IMR-90 (cell line): ENCODE measurements at regions not wholly inside any gene's neighbourhood (a gene's known extent, or its start where the extent isn't known, plus 50 kb on each side); places are given as distances from the start of the nearest gene placed in this dataset.

Experiments used
- ATAC-seq: fragments of 200-7000 bp; cut with Tn5 transposase; 2 replicates; pipeline ENCODE4 v1.9.1; 2020; ENCODE audit warnings: low read depth, mild to moderate bottlenecking, moderate library complexity
- BruUV-seq: library from RNA; stranded (reverse); fragments of 400-500 nt; replicated peaks from 2 replicates; lab custom pipeline; 2021; lab: Mats Ljungman, UMichigan
- CTCF ChIA-PET: fragments of 300-600 bp; formaldehyde crosslinking; extraction: SDS; loops from one replicate; lab custom pipeline; 2021; ENCODE audit warnings: antibody characterized with exemption; lab: Yijun Ruan, JAX
- POLR2A ChIA-PET: fragments of 300-600 bp; sonication (Branson Sonifier 250); formaldehyde crosslinking; loops from one replicate; lab custom pipeline; 2022; ENCODE audit warnings: antibody characterized with exemption; ENCODE audit not compliant: unreplicated experiment; lab: Charles Lee
- DNase-seq: peaks from one replicate; pipeline ENCODE4 v3.0.0; 2013
- H2AFZ ChIP-seq: replicated peaks from 2 replicates; pipeline ENCODE3; 2013; ENCODE audit warnings: low read length, mild to moderate bottlenecking; ENCODE audit not compliant: poor library complexity
- H2AK5ac ChIP-seq: 2 replicates; pipeline ENCODE4 v1.6.1; 2013; ENCODE audit warnings: low read depth, low read length, inconsistent platforms
- H2AK9ac ChIP-seq: replicated peaks from 2 replicates; pipeline ENCODE3; 2013; ENCODE audit warnings: mild to moderate bottlenecking, low read depth, low read length, moderate library complexity; ENCODE audit not compliant: poor library complexity
- H2BK120ac ChIP-seq: 2 replicates; pipeline ENCODE4 v1.6.1; 2013; ENCODE audit warnings: low read depth, low read length, inconsistent platforms
- H2BK15ac ChIP-seq: 3 replicates; pipeline ENCODE4 v1.6.1; 2013; ENCODE audit warnings: low read depth, low read length, inconsistent platforms
- H2BK20ac ChIP-seq: 2 replicates; pipeline ENCODE4 v1.6.1; 2013; ENCODE audit warnings: low read depth, mild to moderate bottlenecking, inconsistent platforms, low read length, moderate library complexity
- H2BK5ac ChIP-seq: 2 replicates; pipeline ENCODE4 v1.6.1; 2013; ENCODE audit warnings: mild to moderate bottlenecking, low read depth, low read length, inconsistent platforms; ENCODE audit not compliant: poor library complexity, severe bottlenecking
- H3K14ac ChIP-seq: replicated peaks from 2 replicates; pipeline ENCODE4 v1.6.1; 2013; ENCODE audit warnings: low read depth, low read length, inconsistent platforms
- H3K18ac ChIP-seq: 2 replicates; pipeline ENCODE4 v1.6.1; 2013; ENCODE audit warnings: low read depth, low read length, control low read depth
- H3K23ac ChIP-seq: 2 replicates; pipeline ENCODE4 v1.6.1; 2013; ENCODE audit warnings: low read depth, low read length, inconsistent platforms
- H3K27ac ChIP-seq: 2 replicates; pipeline ENCODE4 v1.5.1; 2013; ENCODE audit warnings: mild to moderate bottlenecking, control low read depth, low read length; ENCODE audit not compliant: insufficient read depth
- H3K27me3 ChIP-seq: 2 replicates; pipeline ENCODE4 v1.6.1; 2013; ENCODE audit warnings: low read length; ENCODE audit not compliant: control insufficient read depth, insufficient read depth
- H3K36me3 ChIP-seq: 2 replicates; pipeline ENCODE4 v1.6.1; 2013; ENCODE audit warnings: low read length, mixed read lengths; ENCODE audit not compliant: control insufficient read depth, insufficient read depth
- H3K4ac ChIP-seq: 2 replicates; pipeline ENCODE4 v1.6.1; 2013; ENCODE audit warnings: low read depth, low read length, inconsistent platforms
- H3K4me1 ChIP-seq: 2 replicates; pipeline ENCODE4 v1.6.1; 2013; ENCODE audit warnings: low read length, mixed read lengths; ENCODE audit not compliant: control insufficient read depth, insufficient read depth
- H3K4me2 ChIP-seq: 2 replicates; pipeline ENCODE4 v1.6.1; 2013; ENCODE audit warnings: low read depth, mild to moderate bottlenecking, control low read depth, low read length, moderate library complexity
- H3K4me3 ChIP-seq: 2 replicates; pipeline ENCODE4 v1.5.1; 2013; ENCODE audit warnings: low read depth, mild to moderate bottlenecking, control low read depth, low read length, moderate library complexity; ENCODE audit not compliant: insufficient read depth
- H3K56ac ChIP-seq: 2 replicates; pipeline ENCODE4 v1.6.1; 2013; ENCODE audit warnings: low read length, inconsistent platforms; ENCODE audit not compliant: insufficient read depth; ENCODE audit errors: extremely low read depth
- H3K79me1 ChIP-seq, 2 experiments: 2 replicates each; pipeline ENCODE4 v1.6.1; 2013; ENCODE audit warnings: low read length in 2 of 2, inconsistent platforms in 1 of 2, low read depth in 1 of 2
- H3K9ac ChIP-seq: 2 replicates; pipeline ENCODE4 v1.6.1; 2013; ENCODE audit warnings: low read depth, low read length, control low read depth
- H3K9me1 ChIP-seq: 2 replicates; pipeline ENCODE4 v1.6.1; 2013; ENCODE audit warnings: low read length, inconsistent platforms; ENCODE audit not compliant: insufficient read depth
- H3K9me3 ChIP-seq: 2 replicates; pipeline ENCODE4 v1.6.1; 2013; ENCODE audit warnings: low read length; ENCODE audit not compliant: control insufficient read depth, insufficient read depth
- H4K20me1 ChIP-seq: 2 replicates; pipeline ENCODE4 v1.6.1; 2013; ENCODE audit warnings: low read length, inconsistent platforms; ENCODE audit not compliant: insufficient read depth
- H4K5ac ChIP-seq: 2 replicates; pipeline ENCODE4 v1.6.1; 2013; ENCODE audit warnings: mild to moderate bottlenecking, low read depth, low read length, control low read depth
- H4K8ac ChIP-seq, 2 experiments: 2 replicates each; pipeline ENCODE4 v1.6.1; 2013; ENCODE audit warnings: low read depth in 2 of 2, low read length in 2 of 2, control low read depth in 1 of 2, inconsistent platforms in 1 of 2
- H4K91ac ChIP-seq: 2 replicates; pipeline ENCODE4 v1.6.1; 2013; ENCODE audit warnings: low read depth, low read length, inconsistent platforms; ENCODE audit not compliant: insufficient read depth
- BHLHE40 ChIP-seq: fragments of 150-350 bp; IDR thresholded peaks from 2 replicates; pipeline ENCODE4 v1.6.1; 2016; ENCODE audit warnings: mild to moderate bottlenecking, low read depth, low read length
- CEBPB ChIP-seq: IDR thresholded peaks from 2 replicates; pipeline ENCODE4 v1.6.1; 2012; ENCODE audit warnings: low read depth, low read length, improper control_type of control experiment
- CHD1 ChIP-seq: IDR thresholded peaks from 2 replicates; pipeline ENCODE4 v1.6.1; 2012; ENCODE audit warnings: low read depth, low read length, improper control_type of control experiment
- CTCF ChIP-seq: conservative IDR thresholded peaks from 2 replicates; pipeline ENCODE4 v1.5.1; 2012; ENCODE audit warnings: mild to moderate bottlenecking, low read depth, low read length, improper control_type of control experiment
- ELK1 ChIP-seq: fragments of 150-350 bp; IDR thresholded peaks from 2 replicates; pipeline ENCODE4 v1.6.1; 2016; ENCODE audit warnings: low read depth, mild to moderate bottlenecking, low read length, moderate library complexity, borderline replicate concordance
- FOS ChIP-seq: fragments of 150-350 bp; IDR thresholded peaks from 2 replicates; pipeline ENCODE4 v1.6.1; 2016; ENCODE audit warnings: low read depth, low read length
- MAFK ChIP-seq: IDR thresholded peaks from 2 replicates; pipeline ENCODE4 v1.6.1; 2012; ENCODE audit warnings: low read depth, low read length, improper control_type of control experiment
- MAZ ChIP-seq: IDR thresholded peaks from 2 replicates; pipeline ENCODE4 v1.6.1; 2012; ENCODE audit warnings: low read depth, mild to moderate bottlenecking, low read length, improper control_type of control experiment, moderate library complexity, borderline replicate concordance
- MXI1 ChIP-seq: IDR thresholded peaks from 2 replicates; pipeline ENCODE4 v1.6.1; 2012; ENCODE audit warnings: low read depth, mild to moderate bottlenecking, low read length, moderate library complexity, borderline replicate concordance
- NFE2L2 ChIP-seq: fragments of 150-350 bp; IDR thresholded peaks from 2 replicates; pipeline ENCODE4 v1.6.1; 2016; ENCODE audit warnings: low read depth, mild to moderate bottlenecking, low read length
- POLR2A ChIP-seq: IDR thresholded peaks from 2 replicates; pipeline ENCODE4 v1.6.1; 2012; ENCODE audit warnings: mild to moderate bottlenecking, low read depth, low read length
- RAD21 ChIP-seq: IDR thresholded peaks from 2 replicates; pipeline ENCODE4 v1.6.1; 2012; ENCODE audit warnings: low read length, improper control_type of control experiment
- RCOR1 ChIP-seq: IDR thresholded peaks from 2 replicates; pipeline ENCODE4 v1.6.1; 2012; ENCODE audit warnings: mild to moderate bottlenecking, low read length, improper control_type of control experiment; ENCODE audit not compliant: insufficient replicate concordance
- RFX5 ChIP-seq: IDR thresholded peaks from 2 replicates; pipeline ENCODE4 v1.8.0; 2012; ENCODE audit warnings: low read depth, mild to moderate bottlenecking, low read length, moderate library complexity
- SMC3 ChIP-seq: fragments of 150-350 bp; IDR thresholded peaks from 2 replicates; pipeline ENCODE4 v1.6.1; 2016; ENCODE audit warnings: low read depth, mild to moderate bottlenecking, antibody characterized with exemption, low read length, moderate library complexity
- WGBS, 2 experiments: methylation state at CpG; one replicate each; pipeline versions ENCODE4 v1.1.5 to v1.1.7; 2013; ENCODE audit warnings: missing lambda C conversion rate in 2 of 2; ENCODE audit not compliant: insufficient read length in 1 of 2; ENCODE audit errors: extremely low coverage in 2 of 2; 5-methylcytosine and 5-hydroxymethylcytosine counted together
- dilution Hi-C: fragments of 300-500 bp; cut with HindIII; formaldehyde crosslinking; loops from one replicate; pipeline ENCODE4 v1.14.3; 2018; ENCODE audit warnings: low sequenced_read_pairs; ENCODE audit not compliant: unreplicated experiment
- in situ Hi-C: fragments of 300-500 bp; cut with MboI; formaldehyde crosslinking; loops from 3 replicates; pipeline ENCODE4 v1.14.3; 2019; ENCODE audit warnings: low sequenced_read_pairs, inconsistent platforms, mixed read lengths
- intact Hi-C: fragments of 100-400 bp; cut with micrococcal nuclease; formaldehyde crosslinking; loops from 2 replicates; pipeline ENCODE4 v1.10.0; 2022
- TF ChIP-seq, protein P1 (sequence below): fragments of 150-350 bp; IDR thresholded peaks from 2 replicates; pipeline ENCODE4 v1.6.1; 2017; ENCODE audit warnings: mild to moderate bottlenecking, antibody characterized with exemption, low read length, low read depth

GRCh38 chr5:2119573-2119972 is 236.8 kb upstream of the IRX4 start:
- ATAC-seq (no peak), DNase-seq (no peak)
- peaks cover 19% of the 10 kb centered on the region for H3K9me3 ChIP-seq
- H3K27me3 ChIP-seq = no peaks in the 10 kb centered on the region
- H3K23ac ChIP-seq = no peak overlapping the region
- no peak overlapping the region for H3K14ac ChIP-seq
- CTCF ChIA-PET = no interaction called here
- H2BK20ac ChIP-seq = no peak overlapping the region
- H2AK5ac ChIP-seq = no peak overlapping the region
- H2AFZ ChIP-seq = no peak overlapping the region
- H4K91ac ChIP-seq = no peak overlapping the region
- no TSS peak for BruUV-seq
- H3K27ac ChIP-seq = no peak overlapping the region
- POLR2A ChIA-PET = no interaction called here
- no peak for TF ChIP-seq NFE2L2
- no peak for TF ChIP-seq RCOR1
- TF ChIP-seq RAD21 = no peak
- TF ChIP-seq CHD1 = no peak
- TF ChIP-seq, protein P1, sequence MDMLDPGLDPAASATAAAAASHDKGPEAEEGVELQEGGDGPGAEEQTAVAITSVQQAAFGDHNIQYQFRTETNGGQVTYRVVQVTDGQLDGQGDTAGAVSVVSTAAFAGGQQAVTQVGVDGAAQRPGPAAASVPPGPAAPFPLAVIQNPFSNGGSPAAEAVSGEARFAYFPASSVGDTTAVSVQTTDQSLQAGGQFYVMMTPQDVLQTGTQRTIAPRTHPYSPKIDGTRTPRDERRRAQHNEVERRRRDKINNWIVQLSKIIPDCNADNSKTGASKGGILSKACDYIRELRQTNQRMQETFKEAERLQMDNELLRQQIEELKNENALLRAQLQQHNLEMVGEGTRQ = no peak
- no peak for TF ChIP-seq BHLHE40
- no peak for TF ChIP-seq POLR2A
- TF ChIP-seq RFX5 = no peak
- no peak for TF ChIP-seq FOS
- TF ChIP-seq CEBPB = no peak
- no peak for TF ChIP-seq MXI1
- no peak for TF ChIP-seq MAFK
- TF ChIP-seq CTCF = no peak
- no peak for TF ChIP-seq MAZ
- TF ChIP-seq SMC3 = no peak
- no peak for TF ChIP-seq ELK1
- no peak overlapping the region for H3K4me2 ChIP-seq
- no peak overlapping the region for H2BK120ac ChIP-seq
- H2BK15ac ChIP-seq = no peak overlapping the region
- H2AK9ac ChIP-seq = no peak overlapping the region
- in situ Hi-C loops = no loop called here
- H3K18ac ChIP-seq = no peak overlapping the region
- H3K9ac ChIP-seq = no peak overlapping the region
- H4K5ac ChIP-seq = no peak overlapping the region
- no peak overlapping the region for H3K4me3 ChIP-seq
- WGBS, 2 experiments = no CpG with 5 or more reads among the region's 6 CpGs
- no peaks in the 10 kb centered on the region for H3K79me1 ChIP-seq
- no peak overlapping the region for H4K8ac ChIP-seq
- H3K9me1 ChIP-seq = no peaks in the 10 kb centered on the region
- intact Hi-C loops = no loop called here
- H2BK5ac ChIP-seq = no peak overlapping the region
- no peaks in the 10 kb centered on the region for H4K20me1 ChIP-seq
- no peak overlapping the region for H3K4ac ChIP-seq
- H3K4me1 ChIP-seq = no peaks in the 10 kb centered on the region
- H3K36me3 ChIP-seq = no peaks in the 10 kb centered on the region
- no peak overlapping the region for H3K56ac ChIP-seq
- dilution Hi-C loops = no loop called here
